ENCODE measurements at regions not wholly inside any gene's neighbourhood (a gene's known extent, or its start where the extent isn't known, plus 50 kb on each side); places are given as distances from the start of the nearest gene placed in this dataset.

DNA sequence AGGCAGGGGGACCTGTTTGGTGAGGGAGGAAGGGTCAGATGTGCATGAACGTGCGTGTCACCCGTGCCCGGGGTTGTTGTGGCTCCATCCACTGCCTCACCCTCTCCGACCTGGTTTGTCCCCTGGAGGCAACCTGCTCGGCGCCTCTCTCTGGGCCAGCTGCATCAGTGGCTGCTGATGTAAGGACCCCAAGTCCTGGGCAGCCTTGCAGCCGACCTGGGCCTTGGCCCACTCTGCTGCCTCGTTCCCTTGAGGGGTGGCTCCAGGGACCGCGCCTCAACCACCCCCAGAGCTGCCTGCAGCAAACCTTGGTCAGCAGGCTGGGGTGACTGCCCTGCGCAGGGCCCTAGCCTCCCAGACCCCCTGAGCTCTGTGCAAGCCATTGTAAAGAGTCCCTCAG, 351.7 kb downstream of the TMEM121 start:
- no peak overlapping the region for H3K4me3 ChIP-seq
- no peaks in the 10 kb centered on the region for H3K4me1 Mint-ChIP-seq
- H3K4me1 ChIP-seq (ENCODE audit: insufficient read depth), result no peaks in the 10 kb centered on the region
- H3K27ac ChIP-seq (ENCODE audit: low read depth), result no peak overlapping the region
- ATAC-seq (no peak), DNase-seq (ENCODE audit: low spot score) (no peak)
- no peak overlapping the region for H3K4me3 Mint-ChIP-seq
- peaks cover 25% of the 10 kb centered on the region for H3K36me3 Mint-ChIP-seq (ENCODE audit: low read depth)
- no peaks in the 10 kb centered on the region for H3K36me3 ChIP-seq (ENCODE audit: insufficient read depth)
- H4K20me1 ChIP-seq (replicated peaks; ENCODE audit: insufficient read depth), result no peaks in the 10 kb centered on the region
- no peak overlapping the region for H3K27ac Mint-ChIP-seq
- peaks cover 94% of the 10 kb centered on the region for H3K9me3 Mint-ChIP-seq
- no peak for TF ChIP-seq NANOG (IDR thresholded peaks at IDR 0.05; ENCODE audit: borderline replicate concordance)
- TF ChIP-seq, protein P1, sequence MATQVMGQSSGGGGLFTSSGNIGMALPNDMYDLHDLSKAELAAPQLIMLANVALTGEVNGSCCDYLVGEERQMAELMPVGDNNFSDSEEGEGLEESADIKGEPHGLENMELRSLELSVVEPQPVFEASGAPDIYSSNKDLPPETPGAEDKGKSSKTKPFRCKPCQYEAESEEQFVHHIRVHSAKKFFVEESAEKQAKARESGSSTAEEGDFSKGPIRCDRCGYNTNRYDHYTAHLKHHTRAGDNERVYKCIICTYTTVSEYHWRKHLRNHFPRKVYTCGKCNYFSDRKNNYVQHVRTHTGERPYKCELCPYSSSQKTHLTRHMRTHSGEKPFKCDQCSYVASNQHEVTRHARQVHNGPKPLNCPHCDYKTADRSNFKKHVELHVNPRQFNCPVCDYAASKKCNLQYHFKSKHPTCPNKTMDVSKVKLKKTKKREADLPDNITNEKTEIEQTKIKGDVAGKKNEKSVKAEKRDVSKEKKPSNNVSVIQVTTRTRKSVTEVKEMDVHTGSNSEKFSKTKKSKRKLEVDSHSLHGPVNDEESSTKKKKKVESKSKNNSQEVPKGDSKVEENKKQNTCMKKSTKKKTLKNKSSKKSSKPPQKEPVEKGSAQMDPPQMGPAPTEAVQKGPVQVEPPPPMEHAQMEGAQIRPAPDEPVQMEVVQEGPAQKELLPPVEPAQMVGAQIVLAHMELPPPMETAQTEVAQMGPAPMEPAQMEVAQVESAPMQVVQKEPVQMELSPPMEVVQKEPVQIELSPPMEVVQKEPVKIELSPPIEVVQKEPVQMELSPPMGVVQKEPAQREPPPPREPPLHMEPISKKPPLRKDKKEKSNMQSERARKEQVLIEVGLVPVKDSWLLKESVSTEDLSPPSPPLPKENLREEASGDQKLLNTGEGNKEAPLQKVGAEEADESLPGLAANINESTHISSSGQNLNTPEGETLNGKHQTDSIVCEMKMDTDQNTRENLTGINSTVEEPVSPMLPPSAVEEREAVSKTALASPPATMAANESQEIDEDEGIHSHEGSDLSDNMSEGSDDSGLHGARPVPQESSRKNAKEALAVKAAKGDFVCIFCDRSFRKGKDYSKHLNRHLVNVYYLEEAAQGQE (IDR thresholded peaks at IDR 0.05; ENCODE audit: unreplicated experiment), result no peak
- no peak for TF ChIP-seq CREB1 (CRISPR knock-in tag; IDR thresholded peaks at IDR 0.05; ENCODE audit: low read depth)
- TF ChIP-seq EZH2phosphoT487 (IDR thresholded peaks at IDR 0.05; ENCODE audit: unreplicated experiment), result no peak
- no peak for TF ChIP-seq ZNF331 (CRISPR knock-in tag; IDR thresholded peaks at IDR 0.05; ENCODE audit: low read depth)
- no peak for TF ChIP-seq ZNF114 (CRISPR knock-in tag; IDR thresholded peaks at IDR 0.05)
- TF ChIP-seq, protein P2, sequence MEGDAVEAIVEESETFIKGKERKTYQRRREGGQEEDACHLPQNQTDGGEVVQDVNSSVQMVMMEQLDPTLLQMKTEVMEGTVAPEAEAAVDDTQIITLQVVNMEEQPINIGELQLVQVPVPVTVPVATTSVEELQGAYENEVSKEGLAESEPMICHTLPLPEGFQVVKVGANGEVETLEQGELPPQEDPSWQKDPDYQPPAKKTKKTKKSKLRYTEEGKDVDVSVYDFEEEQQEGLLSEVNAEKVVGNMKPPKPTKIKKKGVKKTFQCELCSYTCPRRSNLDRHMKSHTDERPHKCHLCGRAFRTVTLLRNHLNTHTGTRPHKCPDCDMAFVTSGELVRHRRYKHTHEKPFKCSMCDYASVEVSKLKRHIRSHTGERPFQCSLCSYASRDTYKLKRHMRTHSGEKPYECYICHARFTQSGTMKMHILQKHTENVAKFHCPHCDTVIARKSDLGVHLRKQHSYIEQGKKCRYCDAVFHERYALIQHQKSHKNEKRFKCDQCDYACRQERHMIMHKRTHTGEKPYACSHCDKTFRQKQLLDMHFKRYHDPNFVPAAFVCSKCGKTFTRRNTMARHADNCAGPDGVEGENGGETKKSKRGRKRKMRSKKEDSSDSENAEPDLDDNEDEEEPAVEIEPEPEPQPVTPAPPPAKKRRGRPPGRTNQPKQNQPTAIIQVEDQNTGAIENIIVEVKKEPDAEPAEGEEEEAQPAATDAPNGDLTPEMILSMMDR (conservative IDR thresholded peaks at IDR 0.05; ENCODE audit: low read depth in 2 of 2), result no peak
- TF ChIP-seq EZH2 (IDR thresholded peaks at IDR 0.05; ENCODE audit: low read depth, unreplicated experiment), result no peak
- TF ChIP-seq, protein P3, sequence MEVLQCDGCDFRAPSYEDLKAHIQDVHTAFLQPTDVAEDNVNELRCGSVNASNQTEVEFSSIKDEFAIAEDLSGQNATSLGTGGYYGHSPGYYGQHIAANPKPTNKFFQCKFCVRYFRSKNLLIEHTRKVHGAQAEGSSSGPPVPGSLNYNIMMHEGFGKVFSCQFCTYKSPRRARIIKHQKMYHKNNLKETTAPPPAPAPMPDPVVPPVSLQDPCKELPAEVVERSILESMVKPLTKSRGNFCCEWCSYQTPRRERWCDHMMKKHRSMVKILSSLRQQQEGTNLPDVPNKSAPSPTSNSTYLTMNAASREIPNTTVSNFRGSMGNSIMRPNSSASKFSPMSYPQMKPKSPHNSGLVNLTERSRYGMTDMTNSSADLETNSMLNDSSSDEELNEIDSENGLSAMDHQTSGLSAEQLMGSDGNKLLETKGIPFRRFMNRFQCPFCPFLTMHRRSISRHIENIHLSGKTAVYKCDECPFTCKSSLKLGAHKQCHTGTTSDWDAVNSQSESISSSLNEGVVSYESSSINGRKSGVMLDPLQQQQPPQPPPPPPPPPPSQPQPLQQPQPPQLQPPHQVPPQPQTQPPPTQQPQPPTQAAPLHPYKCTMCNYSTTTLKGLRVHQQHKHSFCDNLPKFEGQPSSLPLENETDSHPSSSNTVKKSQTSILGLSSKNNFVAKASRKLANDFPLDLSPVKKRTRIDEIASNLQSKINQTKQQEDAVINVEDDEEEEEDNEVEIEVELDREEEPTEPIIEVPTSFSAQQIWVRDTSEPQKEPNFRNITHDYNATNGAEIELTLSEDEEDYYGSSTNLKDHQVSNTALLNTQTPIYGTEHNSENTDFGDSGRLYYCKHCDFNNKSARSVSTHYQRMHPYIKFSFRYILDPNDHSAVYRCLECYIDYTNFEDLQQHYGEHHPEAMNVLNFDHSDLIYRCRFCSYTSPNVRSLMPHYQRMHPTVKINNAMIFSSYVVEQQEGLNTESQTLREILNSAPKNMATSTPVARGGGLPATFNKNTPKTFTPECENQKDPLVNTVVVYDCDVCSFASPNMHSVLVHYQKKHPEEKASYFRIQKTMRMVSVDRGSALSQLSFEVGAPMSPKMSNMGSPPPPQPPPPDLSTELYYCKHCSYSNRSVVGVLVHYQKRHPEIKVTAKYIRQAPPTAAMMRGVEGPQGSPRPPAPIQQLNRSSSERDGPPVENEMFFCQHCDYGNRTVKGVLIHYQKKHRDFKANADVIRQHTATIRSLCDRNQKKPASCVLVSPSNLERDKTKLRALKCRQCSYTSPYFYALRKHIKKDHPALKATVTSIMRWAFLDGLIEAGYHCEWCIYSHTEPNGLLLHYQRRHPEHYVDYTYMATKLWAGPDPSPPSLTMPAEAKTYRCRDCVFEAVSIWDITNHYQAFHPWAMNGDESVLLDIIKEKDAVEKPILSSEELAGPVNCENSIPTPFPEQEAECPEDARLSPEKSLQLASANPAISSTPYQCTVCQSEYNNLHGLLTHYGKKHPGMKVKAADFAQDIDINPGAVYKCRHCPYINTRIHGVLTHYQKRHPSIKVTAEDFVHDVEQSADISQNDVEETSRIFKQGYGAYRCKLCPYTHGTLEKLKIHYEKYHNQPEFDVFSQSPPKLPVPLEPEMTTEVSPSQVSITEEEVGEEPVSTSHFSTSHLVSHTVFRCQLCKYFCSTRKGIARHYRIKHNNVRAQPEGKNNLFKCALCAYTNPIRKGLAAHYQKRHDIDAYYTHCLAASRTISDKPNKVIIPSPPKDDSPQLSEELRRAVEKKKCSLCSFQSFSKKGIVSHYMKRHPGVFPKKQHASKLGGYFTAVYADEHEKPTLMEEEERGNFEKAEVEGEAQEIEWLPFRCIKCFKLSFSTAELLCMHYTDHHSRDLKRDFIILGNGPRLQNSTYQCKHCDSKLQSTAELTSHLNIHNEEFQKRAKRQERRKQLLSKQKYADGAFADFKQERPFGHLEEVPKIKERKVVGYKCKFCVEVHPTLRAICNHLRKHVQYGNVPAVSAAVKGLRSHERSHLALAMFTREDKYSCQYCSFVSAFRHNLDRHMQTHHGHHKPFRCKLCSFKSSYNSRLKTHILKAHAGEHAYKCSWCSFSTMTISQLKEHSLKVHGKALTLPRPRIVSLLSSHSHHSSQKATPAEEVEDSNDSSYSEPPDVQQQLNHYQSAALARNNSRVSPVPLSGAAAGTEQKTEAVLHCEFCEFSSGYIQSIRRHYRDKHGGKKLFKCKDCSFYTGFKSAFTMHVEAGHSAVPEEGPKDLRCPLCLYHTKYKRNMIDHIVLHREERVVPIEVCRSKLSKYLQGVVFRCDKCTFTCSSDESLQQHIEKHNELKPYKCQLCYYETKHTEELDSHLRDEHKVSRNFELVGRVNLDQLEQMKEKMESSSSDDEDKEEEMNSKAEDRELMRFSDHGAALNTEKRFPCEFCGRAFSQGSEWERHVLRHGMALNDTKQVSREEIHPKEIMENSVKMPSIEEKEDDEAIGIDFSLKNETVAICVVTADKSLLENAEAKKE (CRISPR knock-in tag; IDR thresholded peaks at IDR 0.05), result no peak
- TF ChIP-seq POLR2AphosphoS5 (IDR thresholded peaks at IDR 0.05; ENCODE audit: low read depth), result no peak
- TF ChIP-seq, protein P4, sequence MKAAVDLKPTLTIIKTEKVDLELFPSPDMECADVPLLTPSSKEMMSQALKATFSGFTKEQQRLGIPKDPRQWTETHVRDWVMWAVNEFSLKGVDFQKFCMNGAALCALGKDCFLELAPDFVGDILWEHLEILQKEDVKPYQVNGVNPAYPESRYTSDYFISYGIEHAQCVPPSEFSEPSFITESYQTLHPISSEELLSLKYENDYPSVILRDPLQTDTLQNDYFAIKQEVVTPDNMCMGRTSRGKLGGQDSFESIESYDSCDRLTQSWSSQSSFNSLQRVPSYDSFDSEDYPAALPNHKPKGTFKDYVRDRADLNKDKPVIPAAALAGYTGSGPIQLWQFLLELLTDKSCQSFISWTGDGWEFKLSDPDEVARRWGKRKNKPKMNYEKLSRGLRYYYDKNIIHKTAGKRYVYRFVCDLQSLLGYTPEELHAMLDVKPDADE (IDR thresholded peaks at IDR 0.05), result no peak
- TF ChIP-seq STAT1 (IDR thresholded peaks at IDR 0.05; ENCODE audit: unreplicated experiment), result no peak
- TF ChIP-seq JUNB (IDR thresholded peaks at IDR 0.05; ENCODE audit: unreplicated experiment), result no peak
- no peaks in the 10 kb centered on the region for H3F3A ChIP-seq (replicated peaks; ENCODE audit: low read depth)
- peaks cover 14% of the 10 kb centered on the region for H3K27me3 Mint-ChIP-seq (ENCODE audit: insufficient read depth, low read depth, poor library complexity)
- no peaks in the 10 kb centered on the region for H3K27me3 ChIP-seq (ENCODE audit: insufficient read depth)
- H3K79me2 ChIP-seq (replicated peaks; ENCODE audit: insufficient read depth), result no peaks in the 10 kb centered on the region
- no peaks in the 10 kb centered on the region for H3K9me2 ChIP-seq (ENCODE audit: insufficient read depth)
- H3K4me2 ChIP-seq, result no peak overlapping the region
- H2AFZ ChIP-seq, result no peak overlapping the region
